GM18499 (cell line): ENCODE measurements at regions not wholly inside any gene's neighbourhood (a gene's known extent, or its start where the extent isn't known, plus 50 kb on each side); places are given as distances from the start of the nearest gene placed in this dataset.

Source experiments
- ATAC-seq: cut with Tn5 transposase; IDR thresholded peaks from one replicate; pipeline ENCODE4 v1.9.1; 2021; ENCODE audit warnings: moderate number of reproducible peaks; ENCODE audit not compliant: insufficient read depth, unreplicated experiment

GRCh38 chr4:181264893-181265292, 978.3 kb upstream of the TENM3 start:
- ATAC-seq, result no peak

DNA sequence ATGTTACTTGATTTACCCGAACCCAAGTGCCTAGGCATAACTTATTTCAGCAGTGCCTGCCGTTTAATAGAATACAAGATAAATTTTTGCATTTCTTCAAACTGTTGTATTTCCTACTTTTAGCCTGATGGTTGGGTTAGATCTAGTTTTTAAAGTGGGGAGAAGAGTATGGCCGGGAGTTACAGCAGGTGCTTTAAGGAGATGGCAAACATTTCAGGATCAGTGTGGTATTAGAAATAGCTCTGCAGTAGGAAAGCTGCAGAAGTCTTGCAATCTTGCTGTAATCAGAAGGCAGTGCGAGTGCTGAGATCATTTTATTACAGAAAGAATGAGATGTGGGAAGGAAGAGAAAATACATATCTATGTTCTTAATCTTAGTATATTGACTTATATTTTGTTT, 977.8 kb upstream of the TENM3 start:
- no peak for ATAC-seq

DNA sequence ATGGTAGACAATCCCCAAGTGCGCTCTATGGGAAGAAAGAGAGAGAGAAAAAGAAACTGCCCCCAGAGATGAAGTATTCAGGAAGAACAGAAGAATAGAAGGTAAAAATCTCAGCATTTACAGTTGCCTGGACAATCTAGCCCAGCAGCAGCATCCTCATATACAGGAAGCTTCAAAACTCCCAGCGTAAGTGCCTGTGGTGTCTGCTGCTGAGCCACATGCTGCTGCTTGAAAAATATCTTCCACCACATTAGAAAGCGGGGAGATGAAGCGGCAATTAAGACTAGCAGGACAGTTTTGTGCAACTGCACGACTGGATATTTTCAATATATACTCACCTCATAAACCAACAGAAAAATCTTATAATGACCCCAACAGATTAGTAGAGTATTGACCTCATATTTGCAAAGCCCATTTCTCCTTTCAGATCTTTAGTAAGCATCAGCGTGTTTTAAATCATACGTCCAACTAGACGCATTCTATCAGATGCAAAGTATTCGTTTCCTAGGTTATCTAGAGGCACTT, 972.0 kb upstream of the TENM3 start:
- ATAC-seq, result no peak

DNA sequence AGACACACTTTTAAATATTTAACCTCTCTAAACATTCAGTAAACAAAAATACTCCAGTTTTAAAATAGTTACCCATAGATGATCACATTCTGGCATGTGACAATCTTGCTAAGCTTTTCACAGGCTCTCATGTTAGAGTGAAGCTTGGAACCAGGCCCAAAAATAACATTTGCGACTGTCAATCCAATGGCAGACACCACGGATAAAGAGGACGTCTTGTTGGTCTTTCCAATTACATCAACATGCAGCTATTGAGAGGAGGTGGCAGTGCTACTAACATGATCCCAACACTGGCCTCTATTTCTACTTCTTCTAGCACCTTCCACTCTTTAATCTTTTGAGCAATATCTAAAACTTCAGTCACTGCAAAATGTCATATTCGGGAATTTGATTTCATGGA, 970.8 kb upstream of the TENM3 start:
- no peak for ATAC-seq

GRCh38 chr4:181278941-181279340, 964.3 kb upstream of the TENM3 start:
- no peak for ATAC-seq

DNA sequence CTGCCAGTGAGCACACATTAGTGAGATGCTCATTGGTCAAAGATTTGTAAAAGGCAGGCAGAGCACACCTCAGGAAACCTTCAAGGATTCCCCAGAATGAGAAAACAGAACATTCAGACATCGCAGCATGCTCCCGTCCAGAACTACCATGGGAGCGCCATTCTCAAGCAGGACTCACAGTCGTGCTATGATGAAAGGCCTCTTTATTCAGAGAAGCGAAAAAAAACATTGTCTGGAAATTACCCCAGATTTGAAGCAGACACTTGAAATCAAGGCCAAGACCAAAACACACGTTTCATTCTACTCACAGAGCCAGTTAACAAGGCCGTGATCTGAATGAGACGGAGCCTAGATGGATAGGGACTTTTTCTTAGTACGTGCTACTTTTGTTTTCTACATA, 961.8 kb upstream of the TENM3 start:
- no peak for ATAC-seq

- ATAC-seq, result no peak
These were observed 954.0 kb upstream of the TENM3 start for GRCh38 chr4:181289198-181289597.

GRCh38 chr4:181291615-181292014, 951.6 kb upstream of the TENM3 start:
- no peak for ATAC-seq

GRCh38 chr4:181293014-181293413, 950.2 kb upstream of the TENM3 start:
- ATAC-seq, result no peak

DNA sequence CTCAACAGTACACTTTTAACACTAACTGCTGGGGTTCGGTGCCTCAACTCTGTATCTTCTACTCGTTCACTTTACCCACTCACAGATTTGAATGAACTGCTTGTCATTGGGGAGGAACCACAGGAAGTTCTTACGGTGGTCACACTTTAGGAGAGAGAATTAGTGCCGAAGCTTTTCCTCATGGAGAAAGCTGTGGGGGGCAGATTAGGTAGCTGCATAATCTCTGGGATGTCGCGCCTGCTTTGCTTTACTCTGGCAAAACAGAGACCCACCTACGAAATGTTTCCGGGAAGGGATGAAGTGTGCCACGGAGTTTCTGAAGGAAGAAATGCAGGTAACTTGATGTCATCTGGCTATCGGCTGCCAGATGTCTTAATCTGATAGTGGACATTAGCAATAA, 949.7 kb upstream of the TENM3 start:
- ATAC-seq, result no peak

DNA sequence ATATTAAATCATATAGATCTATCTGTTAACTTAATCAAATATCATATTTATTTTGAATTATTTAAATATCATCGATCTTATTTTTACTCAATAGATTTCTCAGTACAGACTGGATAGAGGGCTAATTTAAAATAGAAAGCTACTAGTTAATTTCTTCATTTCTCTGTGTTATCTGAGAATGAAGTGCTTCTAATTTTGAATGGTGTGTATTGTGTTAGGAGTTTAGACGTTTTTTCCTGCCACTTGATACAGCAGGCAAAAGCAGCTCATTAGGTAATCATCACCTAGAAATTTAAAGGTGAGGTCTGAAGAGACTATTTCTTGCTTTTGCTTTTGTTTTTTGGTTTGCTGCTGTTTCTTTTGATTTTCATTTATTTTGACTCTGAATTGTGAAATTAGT, 948.8 kb upstream of the TENM3 start:
- no peak for ATAC-seq

DNA sequence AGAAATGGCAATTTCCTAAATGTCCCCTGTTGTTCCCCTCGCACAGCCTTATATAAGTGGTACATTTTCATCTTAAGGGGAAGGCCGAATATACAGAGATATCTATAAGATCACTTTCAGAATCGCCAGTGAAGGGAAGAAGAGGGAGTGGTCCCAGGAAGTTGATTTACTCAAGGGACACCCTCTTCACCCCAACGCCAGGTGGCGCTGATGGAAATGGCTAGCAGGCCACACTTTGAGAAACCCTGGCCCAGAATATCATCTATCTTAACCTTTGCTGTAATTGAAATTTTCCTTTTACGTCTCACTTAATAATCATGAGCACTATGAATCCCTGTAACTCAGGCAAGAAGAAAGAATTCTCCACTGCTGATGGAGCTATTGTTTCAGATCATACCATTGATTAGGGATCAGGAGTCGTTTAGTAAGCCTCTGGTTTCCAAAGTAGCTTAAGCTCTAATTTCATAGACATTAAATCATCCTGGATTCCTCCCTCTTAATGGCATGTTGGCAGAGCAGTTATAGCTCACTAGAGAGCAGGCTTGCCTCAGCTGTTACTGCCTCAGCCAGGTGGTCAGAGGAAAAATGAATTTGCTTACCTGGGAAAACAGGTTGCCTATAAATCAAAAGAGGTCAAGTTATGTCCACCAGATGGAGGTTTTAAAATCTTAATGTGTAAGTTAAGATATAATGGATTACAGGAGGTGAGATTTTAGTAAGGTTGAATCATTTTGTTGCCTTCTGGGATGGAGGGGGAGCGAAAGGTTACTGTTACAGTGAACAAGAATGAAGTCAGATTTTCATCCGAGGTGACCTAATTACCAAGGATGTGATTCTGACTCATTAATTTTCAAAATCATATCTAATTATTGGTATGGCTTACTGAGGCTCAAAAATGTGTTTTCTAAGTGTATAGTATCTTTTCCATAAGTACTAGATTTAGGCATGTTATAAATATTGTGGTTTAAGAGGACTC, 941.2 kb upstream of the TENM3 start:
- ATAC-seq, result no peak

DNA sequence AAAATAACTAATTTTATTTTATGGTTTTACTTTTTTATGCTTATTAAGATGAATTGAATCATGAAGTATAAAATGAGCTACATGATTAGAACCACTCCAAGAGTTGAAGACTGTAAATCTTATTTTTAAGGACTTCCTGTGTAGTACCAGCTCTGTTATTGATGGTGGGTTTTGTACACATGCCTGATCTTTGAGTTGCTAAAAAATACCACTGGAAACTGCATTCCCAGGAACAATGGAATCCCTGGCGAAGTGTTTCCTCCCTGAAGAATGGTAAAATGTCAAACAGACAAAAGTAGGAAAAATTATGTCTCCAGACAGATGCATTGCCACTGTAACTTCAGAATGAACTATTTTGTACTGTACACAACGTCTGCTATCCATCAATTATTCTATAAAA, 935.4 kb upstream of the TENM3 start:
- no peak for ATAC-seq

- no peak for ATAC-seq
These were observed 934.5 kb upstream of the TENM3 start for GRCh38 chr4:181308476-181309312.

GRCh38 chr4:181312066-181312465, 931.1 kb upstream of the TENM3 start:
- ATAC-seq, result no peak

DNA sequence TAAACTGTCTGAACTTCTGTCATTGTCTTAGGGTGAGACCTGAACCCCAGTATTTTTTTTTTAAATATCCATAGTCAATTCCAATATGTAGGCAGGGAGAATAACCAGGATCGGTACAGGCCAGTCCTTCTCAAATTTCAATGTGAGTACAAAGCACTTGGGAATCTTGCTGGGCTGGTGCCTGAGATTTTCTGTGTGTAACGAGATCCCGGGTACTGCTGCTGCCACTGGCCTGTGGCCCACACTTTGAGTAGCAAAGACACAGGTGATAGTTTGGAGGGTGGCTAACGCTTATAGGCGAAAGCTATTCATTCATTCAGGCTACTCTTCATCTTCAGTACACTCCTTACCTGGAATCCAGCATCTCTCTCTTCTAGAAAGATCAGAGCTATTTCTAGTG, 923.6 kb upstream of the TENM3 start:
- no peak for ATAC-seq

GRCh38 chr4:181323061-181323460, 920.1 kb upstream of the TENM3 start:
- ATAC-seq, result peak; percentile 99

GRCh38 chr4:181330654-181331201, 912.5 kb upstream of the TENM3 start:
- ATAC-seq, result no peak

- ATAC-seq, result no peak
These were observed 912.0 kb upstream of the TENM3 start for GRCh38 chr4:181331214-181331613.

- no peak for ATAC-seq
These were observed 897.3 kb upstream of the TENM3 start for GRCh38 chr4:181345931-181346330.
